ENCODE measurements at regions not wholly inside any gene's neighbourhood (a gene's known extent, or its start where the extent isn't known, plus 50 kb on each side); places are given as distances from the start of the nearest gene placed in this dataset.

DNA sequence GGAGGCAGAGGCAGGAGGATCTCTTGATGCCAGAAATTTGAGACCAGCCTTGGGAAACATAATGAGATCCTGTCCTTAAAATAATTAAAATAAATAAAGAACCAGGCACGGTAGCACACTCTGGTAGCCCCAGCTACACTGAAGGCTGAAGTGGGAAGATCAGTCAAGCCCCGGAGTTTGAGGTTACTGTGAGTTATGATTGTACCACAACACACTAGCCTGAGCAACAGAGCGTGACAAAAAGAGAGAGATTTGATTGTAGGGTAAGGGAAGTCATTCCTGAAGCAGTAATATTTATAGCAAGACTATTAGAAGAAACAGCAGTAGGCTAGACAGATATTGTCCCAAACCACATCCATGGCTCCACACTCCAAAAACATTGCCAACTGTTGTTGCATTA is 1408.4 kb upstream of the TENM4 start:
- no peaks in the 10 kb centered on the region for H3K36me3 ChIP-seq (ENCODE audit: control insufficient read depth in 4 of 4, insufficient read depth in 3 of 4, low read depth in 1 of 4, low read length in 3 of 4)
- H3K27ac ChIP-seq (ENCODE audit: low read depth in 1 of 2, low read length in 2 of 2) = no peak overlapping the region
- no peaks in the 10 kb centered on the region for H3K4me1 ChIP-seq (ENCODE audit: control insufficient read depth in 4 of 4, insufficient read depth in 4 of 4, low read length in 3 of 4)
- H3K27me3 ChIP-seq (ENCODE audit: control insufficient read depth in 4 of 4, insufficient read depth in 4 of 4, low read length in 3 of 4) = no peaks in the 10 kb centered on the region
- H3K9me3 ChIP-seq (ENCODE audit: control insufficient read depth in 4 of 4, low read length in 3 of 4) = no peaks in the 10 kb centered on the region
- WGBS = 79% methylated on average over 3 of the region's 3 CpGs
- H3K9ac ChIP-seq (ENCODE audit: low read depth in 1 of 2, low read length in 2 of 2) = no peak overlapping the region
- TF ChIP-seq NR2F2 (IDR thresholded peaks at IDR 0.05) = no peak
- no peak for TF ChIP-seq RAD21 (IDR thresholded peaks at IDR 0.05)
- TF ChIP-seq JUND (IDR thresholded peaks at IDR 0.05) = no peak
- no peak for TF ChIP-seq FOXA1 (IDR thresholded peaks at IDR 0.05)
- no peak for TF ChIP-seq TAF1 (conservative IDR thresholded peaks at IDR 0.05)
- TF ChIP-seq HNF4G (IDR thresholded peaks at IDR 0.05) = no peak
- TF ChIP-seq, protein P1, sequence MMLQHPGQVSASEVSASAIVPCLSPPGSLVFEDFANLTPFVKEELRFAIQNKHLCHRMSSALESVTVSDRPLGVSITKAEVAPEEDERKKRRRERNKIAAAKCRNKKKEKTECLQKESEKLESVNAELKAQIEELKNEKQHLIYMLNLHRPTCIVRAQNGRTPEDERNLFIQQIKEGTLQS (IDR thresholded peaks at IDR 0.05) = no peak
- TF ChIP-seq, protein P2, sequence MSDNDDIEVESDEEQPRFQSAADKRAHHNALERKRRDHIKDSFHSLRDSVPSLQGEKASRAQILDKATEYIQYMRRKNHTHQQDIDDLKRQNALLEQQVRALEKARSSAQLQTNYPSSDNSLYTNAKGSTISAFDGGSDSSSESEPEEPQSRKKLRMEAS (IDR thresholded peaks at IDR 0.05) = no peak
- no peak for TF ChIP-seq RXRA (IDR thresholded peaks at IDR 0.05)
- TF ChIP-seq FOXA2 (IDR thresholded peaks at IDR 0.05) = no peak
- no peak for TF ChIP-seq EGR1 (IDR thresholded peaks at IDR 0.05; ENCODE audit: low read depth in 2 of 2)
- TF ChIP-seq, protein P3, sequence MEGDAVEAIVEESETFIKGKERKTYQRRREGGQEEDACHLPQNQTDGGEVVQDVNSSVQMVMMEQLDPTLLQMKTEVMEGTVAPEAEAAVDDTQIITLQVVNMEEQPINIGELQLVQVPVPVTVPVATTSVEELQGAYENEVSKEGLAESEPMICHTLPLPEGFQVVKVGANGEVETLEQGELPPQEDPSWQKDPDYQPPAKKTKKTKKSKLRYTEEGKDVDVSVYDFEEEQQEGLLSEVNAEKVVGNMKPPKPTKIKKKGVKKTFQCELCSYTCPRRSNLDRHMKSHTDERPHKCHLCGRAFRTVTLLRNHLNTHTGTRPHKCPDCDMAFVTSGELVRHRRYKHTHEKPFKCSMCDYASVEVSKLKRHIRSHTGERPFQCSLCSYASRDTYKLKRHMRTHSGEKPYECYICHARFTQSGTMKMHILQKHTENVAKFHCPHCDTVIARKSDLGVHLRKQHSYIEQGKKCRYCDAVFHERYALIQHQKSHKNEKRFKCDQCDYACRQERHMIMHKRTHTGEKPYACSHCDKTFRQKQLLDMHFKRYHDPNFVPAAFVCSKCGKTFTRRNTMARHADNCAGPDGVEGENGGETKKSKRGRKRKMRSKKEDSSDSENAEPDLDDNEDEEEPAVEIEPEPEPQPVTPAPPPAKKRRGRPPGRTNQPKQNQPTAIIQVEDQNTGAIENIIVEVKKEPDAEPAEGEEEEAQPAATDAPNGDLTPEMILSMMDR (IDR thresholded peaks at IDR 0.05; ENCODE audit: low read depth, low read length, missing input control) = no peak
- no peak for TF ChIP-seq HNF4A (conservative IDR thresholded peaks at IDR 0.05)
- TF ChIP-seq SP1 (IDR thresholded peaks at IDR 0.05) = no peak
- TF ChIP-seq YY1 (IDR thresholded peaks at IDR 0.05) = no peak
- no peak for TF ChIP-seq REST (IDR thresholded peaks at IDR 0.05)
- TF ChIP-seq ZBTB33 (IDR thresholded peaks at IDR 0.05) = no peak
- no peak for DNase-seq (ENCODE audit: low spot score)
- H3K4me3 ChIP-seq (ENCODE audit: low read depth in 1 of 3, low read length in 3 of 3) = no peak overlapping the region

- no peaks in the 10 kb centered on the region for H3K27me3 ChIP-seq (ENCODE audit: control insufficient read depth in 4 of 4, insufficient read depth in 4 of 4, low read length in 3 of 4)
- 78% methylated on average over 3 of the region's 3 CpGs for WGBS
- H3K9ac ChIP-seq (ENCODE audit: low read depth in 1 of 2, low read length in 2 of 2) = no peak overlapping the region
- no peak for TF ChIP-seq HNF4A (conservative IDR thresholded peaks at IDR 0.05)
- TF ChIP-seq FOXA1 (IDR thresholded peaks at IDR 0.05) = no peak
- TF ChIP-seq GABPA (IDR thresholded peaks at IDR 0.05 in 1 of 2, conservative IDR thresholded peaks at IDR 0.05 in 1 of 2) = no peak
- TF ChIP-seq RXRA (IDR thresholded peaks at IDR 0.05) = no peak
- TF ChIP-seq SP1 (IDR thresholded peaks at IDR 0.05) = no peak
- no peak for TF ChIP-seq FOXA2 (IDR thresholded peaks at IDR 0.05)
- no peak for TF ChIP-seq JUND (IDR thresholded peaks at IDR 0.05)
- no peak for TF ChIP-seq NR2F2 (IDR thresholded peaks at IDR 0.05)
- TF ChIP-seq, protein P3 (IDR thresholded peaks at IDR 0.05; ENCODE audit: low read depth, low read length, missing input control) = no peak
- TF ChIP-seq, protein P2 (IDR thresholded peaks at IDR 0.05) = no peak
- no peak for TF ChIP-seq TAF1 (conservative IDR thresholded peaks at IDR 0.05)
- no peak for TF ChIP-seq YY1 (IDR thresholded peaks at IDR 0.05)
- TF ChIP-seq, protein P1 (IDR thresholded peaks at IDR 0.05) = no peak
- H3K27ac ChIP-seq (ENCODE audit: low read depth in 1 of 2, low read length in 2 of 2) = no peak overlapping the region
- no peak overlapping the region for H3K4me3 ChIP-seq (ENCODE audit: low read depth in 1 of 3, low read length in 3 of 3)
- no peak for DNase-seq (ENCODE audit: low spot score)
- H3K9me3 ChIP-seq (ENCODE audit: control insufficient read depth in 4 of 4, low read length in 3 of 4) = no peaks in the 10 kb centered on the region
- H3K4me1 ChIP-seq (ENCODE audit: control insufficient read depth in 4 of 4, insufficient read depth in 4 of 4, low read length in 3 of 4) = no peaks in the 10 kb centered on the region
- H3K36me3 ChIP-seq (ENCODE audit: control insufficient read depth in 4 of 4, insufficient read depth in 3 of 4, low read depth in 1 of 4, low read length in 3 of 4) = no peaks in the 10 kb centered on the region
Measured at GRCh38 chr11:80846979-80847378, 1406.1 kb upstream of the TENM4 start.

All from liver (tissue), 8 donors.